GM18519 (cell line): ENCODE measurements at regions not wholly inside any gene's neighbourhood (a gene's known extent, or its start where the extent isn't known, plus 50 kb on each side); places are given as distances from the start of the nearest gene placed in this dataset.
"Not testable (repeated sequence)": the region's sequence is repeated elsewhere in the genome, so short reads cannot be mapped to it uniquely, and the experiment has no call there.

ENCODE experiments used
- ATAC-seq: cut with Tn5 transposase; IDR thresholded peaks from one replicate; pipeline ENCODE4 v1.9.1; 2021; ENCODE audit warnings: mild to moderate bottlenecking, moderate library complexity; ENCODE audit not compliant: unreplicated experiment, low FRiP score

- ATAC-seq: no peak
These were observed 94.9 kb downstream of the LYZL2 start for GRCh38 chr10:30534465-30535144.

- no peak for ATAC-seq
These were observed 97.6 kb downstream of the LYZL2 start for GRCh38 chr10:30531751-30532530.

- ATAC-seq: peak; percentile 55
These were observed 95.5 kb downstream of the MAP3K8 start for GRCh38 chr10:30529373-30529998.

GRCh38 chr10:30528429-30528786 is 94.4 kb downstream of the MAP3K8 start:
- ATAC-seq: no peak

GRCh38 chr10:30527623-30528428 is 93.8 kb downstream of the MAP3K8 start:
- no peak for ATAC-seq

- not testable (repeated sequence) for ATAC-seq
These were observed 88.7 kb downstream of the MAP3K8 start for GRCh38 chr10:30522661-30523078.

DNA sequence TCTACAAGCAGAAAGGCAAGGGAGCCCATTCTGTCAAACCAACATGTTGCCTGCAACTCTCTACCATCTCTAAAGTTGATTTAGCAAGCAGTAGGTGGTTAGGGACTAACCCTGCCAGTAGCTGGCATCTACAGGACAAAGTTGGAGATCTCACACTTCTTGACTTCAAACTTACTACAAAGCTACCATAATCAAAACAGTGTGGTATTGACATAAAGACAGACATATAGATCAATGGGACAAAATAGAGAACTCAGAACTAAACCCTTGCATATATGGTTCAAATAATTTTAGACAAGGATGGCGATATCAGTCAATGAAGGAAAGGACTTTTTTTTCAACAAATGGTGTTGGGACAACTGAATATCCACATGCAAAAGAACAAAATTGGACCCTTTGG is 84.9 kb downstream of the MAP3K8 start:
- ATAC-seq: no peak
